Left ventricle myocardium superior (tissue), 1 donor: ENCODE measurements at regions not wholly inside any gene's neighbourhood (a gene's known extent, or its start where the extent isn't known, plus 50 kb on each side); places are given as distances from the start of the nearest gene placed in this dataset.
"Not testable (repeated sequence)": the region's sequence is repeated elsewhere in the genome, so short reads cannot be mapped to it uniquely, and the experiment has no call there.

Source experiments
- ATAC-seq: fragments of 200-7000 bp; cut with Tn5 transposase; one replicate; pipeline ENCODE4 v1.9.1; 2020; ENCODE audit warnings: mild to moderate bottlenecking, moderate library complexity
- DNase-seq: peaks from one replicate; pipeline ENCODE4 v3.0.0-alpha.2; 2020
- intact Hi-C: fragments of 100-400 bp; cut with micrococcal nuclease; formaldehyde crosslinking; loops from one replicate; pipeline ENCODE4 v1.11.0; 2022
- donor health status: DM: no; HTN: yes; CAD: no; lungs with severe emphysema.

GRCh38 chr11:97048481-97048880, 658.7 kb downstream of the JRKL start:
- intact Hi-C loops = no loop called here
- DNase-seq (no peak), ATAC-seq (no peak)

- DNase-seq (no peak), ATAC-seq (no peak)
- intact Hi-C loops = no loop called here
Measured at GRCh38 chr11:97060184-97060583, 670.4 kb downstream of the JRKL start.

- no peak for ATAC-seq
- intact Hi-C loops = no loop called here
Measured at GRCh38 chr11:97069160-97069559, 679.3 kb downstream of the JRKL start.

GRCh38 chr11:97072420-97072819, 682.6 kb downstream of the JRKL start:
- no peak for DNase-seq
- no peak for ATAC-seq
- intact Hi-C loops = no loop called here

More at GRCh38 chr11:97069160-97069559, 679.3 kb downstream of the JRKL start:
- DNase-seq = no peak

DNA sequence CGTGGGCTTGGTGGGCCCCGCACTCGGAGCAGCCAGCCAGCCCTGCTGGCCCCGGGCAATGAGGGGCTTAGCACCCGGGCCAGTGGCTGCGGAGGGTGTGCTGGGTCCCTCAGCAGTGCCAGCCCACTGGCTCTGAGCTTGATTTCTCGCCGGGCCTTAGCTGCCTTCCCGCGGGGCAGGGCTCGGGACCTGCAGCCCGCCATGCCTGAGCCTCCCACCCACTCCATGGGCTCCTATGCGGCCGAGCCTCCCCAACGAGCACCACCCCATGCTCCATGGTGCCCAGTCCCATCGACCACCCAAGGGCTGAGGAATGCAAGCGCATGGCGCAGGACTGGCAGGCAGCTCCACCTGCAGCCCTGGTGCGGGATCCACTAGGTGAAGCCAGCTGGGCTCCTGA, 686.9 kb downstream of the JRKL start:
- ATAC-seq, DNase-seq, intact Hi-C loops: not testable (repeated sequence)

DNA sequence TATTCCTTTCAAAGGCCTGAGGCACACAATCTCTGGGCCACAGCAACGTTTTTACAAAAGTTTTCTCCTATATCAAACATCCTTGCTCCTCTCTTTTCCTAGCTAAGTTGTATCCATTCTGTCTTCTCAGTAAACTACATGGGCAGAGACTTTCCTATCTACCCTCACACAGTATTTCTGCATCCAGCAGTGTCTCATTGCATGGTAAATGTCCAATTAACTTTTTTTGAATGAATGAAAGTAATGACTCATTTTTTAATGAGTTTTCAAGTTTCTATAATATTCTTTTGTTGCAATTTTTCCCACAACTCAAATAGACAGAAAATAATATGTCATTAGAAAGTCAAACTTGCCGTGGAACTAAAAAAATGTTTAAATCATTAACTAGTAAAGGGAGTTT, 688.6 kb downstream of the JRKL start:
- DNase-seq = no peak
- ATAC-seq = no peak
- intact Hi-C loops = no loop called here

DNA sequence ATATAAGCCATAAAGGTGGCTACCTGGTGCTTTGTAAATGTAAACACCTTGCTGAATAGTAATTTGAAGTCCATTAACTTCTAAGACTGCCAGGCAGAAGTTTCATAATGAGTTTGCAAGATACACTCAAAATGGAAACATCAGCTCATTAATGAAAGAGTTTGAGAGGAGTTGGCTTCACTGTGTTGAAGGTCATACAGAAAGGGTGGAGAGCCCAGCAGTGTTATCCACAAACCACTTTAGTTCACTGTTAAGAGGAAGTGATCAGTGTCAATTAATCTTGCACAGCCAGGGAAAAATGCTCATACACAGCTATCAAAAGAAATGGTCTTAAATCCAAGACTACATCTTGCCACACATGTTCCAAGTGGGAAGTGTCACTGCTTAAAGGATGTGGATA, 689.4 kb downstream of the JRKL start:
- no peak for DNase-seq
- intact Hi-C loops = no loop called here
- no peak for ATAC-seq

GRCh38 chr11:97087419-97087818, 697.6 kb downstream of the JRKL start:
- no peak for DNase-seq
- intact Hi-C loops = no loop called here
- ATAC-seq = no peak

DNA sequence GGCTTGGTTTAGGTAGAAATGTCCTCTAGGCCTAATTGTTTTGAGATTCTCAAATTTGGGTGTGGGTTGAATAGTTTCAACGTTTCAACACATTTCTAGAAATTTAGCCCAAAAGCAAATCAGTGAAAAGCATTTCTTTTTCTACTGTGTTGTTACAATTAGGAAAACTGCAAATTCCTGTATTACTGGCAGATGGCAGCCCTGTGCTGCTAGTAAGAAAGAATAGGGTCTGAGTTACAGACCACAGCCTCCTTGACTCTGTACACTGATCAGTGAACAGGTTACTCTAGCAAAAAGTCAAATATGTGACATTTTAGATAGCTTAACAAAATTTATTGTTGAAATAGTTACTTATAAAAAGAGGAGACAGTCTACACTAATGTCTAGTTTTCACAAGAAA, 703.0 kb downstream of the JRKL start:
- DNase-seq = no peak
- ATAC-seq = no peak
- intact Hi-C loops = no loop called here

GRCh38 chr11:97102180-97102579, 712.4 kb downstream of the JRKL start:
- intact Hi-C loops, DNase-seq, ATAC-seq: not testable (repeated sequence)

- intact Hi-C loops = no loop called here
- DNase-seq = no peak
- no peak for ATAC-seq
Measured at GRCh38 chr11:97107604-97108003, 717.8 kb downstream of the JRKL start.

DNA sequence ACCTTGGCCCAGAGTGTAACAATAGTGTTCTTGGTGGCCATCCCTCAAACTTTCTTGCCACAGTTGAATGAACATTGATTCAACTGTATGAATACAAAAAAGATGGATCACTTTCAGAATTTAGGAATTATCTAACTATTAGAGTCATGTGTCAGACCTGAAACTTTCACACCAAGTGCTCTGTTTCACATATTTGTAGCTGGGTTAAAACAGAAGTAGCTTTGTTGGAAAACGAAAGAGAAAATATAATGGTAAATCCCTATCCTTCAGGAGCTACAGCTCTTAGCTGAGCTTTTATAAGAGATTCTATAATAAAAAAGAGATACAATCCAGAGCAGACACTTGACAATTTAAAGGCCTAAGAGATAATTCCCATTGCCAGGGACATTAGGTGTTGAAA, 719.3 kb downstream of the JRKL start:
- intact Hi-C loops = no loop called here
- DNase-seq (no peak), ATAC-seq (no peak)

DNA sequence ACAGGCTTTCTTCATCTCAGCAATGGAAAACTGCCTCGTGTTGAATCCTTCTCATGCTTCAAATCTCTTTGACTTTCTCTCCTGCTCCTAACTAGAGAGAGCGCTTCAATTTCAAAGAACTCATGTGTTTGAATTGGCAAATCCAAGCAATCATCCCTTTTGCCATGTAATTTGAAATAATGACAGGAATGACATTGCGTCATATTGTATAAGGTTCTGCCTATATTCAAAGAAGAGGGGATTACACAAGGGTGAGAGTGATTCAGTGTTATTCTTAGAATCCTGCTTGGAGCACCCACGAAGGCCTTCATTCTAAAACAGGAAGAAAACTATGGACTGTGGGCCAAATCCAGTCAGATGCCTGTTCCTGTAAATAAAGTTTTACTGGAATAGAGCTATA, 720.6 kb downstream of the JRKL start:
- ATAC-seq (no peak), DNase-seq (no peak)
- intact Hi-C loops = no loop called here

- intact Hi-C loops = no loop called here
- no peak for ATAC-seq
- DNase-seq = no peak
Measured at GRCh38 chr11:97111559-97111958, 721.7 kb downstream of the JRKL start.

DNA sequence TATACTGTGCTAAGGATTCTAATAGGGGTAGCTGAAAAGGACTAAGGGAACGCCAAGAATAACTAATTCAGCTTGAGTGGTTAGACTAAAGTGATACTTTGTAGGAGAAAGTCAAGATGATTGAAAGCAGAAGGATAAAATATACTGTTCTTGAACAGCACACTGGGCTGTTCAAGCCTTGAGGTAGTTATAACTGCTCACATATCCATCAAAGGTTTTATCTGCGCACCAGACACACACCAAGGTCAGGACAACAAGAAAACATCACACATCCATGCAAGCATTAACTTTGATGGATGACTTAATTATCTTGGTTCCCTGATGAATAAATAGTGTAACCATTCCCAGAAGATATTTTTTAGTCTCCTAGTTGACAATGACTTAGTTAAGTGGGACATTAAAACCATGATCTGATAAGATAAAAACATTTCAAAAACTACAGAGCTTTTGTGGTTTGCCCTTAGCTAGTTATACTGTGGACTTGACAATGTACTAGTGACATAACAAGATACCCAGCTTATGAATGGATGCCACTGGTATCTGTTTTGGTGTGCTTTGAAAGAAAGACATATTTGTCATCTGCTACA, 728.9 kb downstream of the JRKL start:
- ATAC-seq (no peak), DNase-seq (no peak)
- intact Hi-C loops = no loop called here

GRCh38 chr11:97123237-97123636, 733.4 kb downstream of the JRKL start:
- ATAC-seq (no peak), DNase-seq (no peak)
- intact Hi-C loops = no loop called here

GRCh38 chr11:97136067-97136466, 746.3 kb downstream of the JRKL start:
- DNase-seq (no peak), ATAC-seq (no peak)
- intact Hi-C loops = no loop called here

- DNase-seq (no peak), ATAC-seq (no peak)
- intact Hi-C loops = no loop called here
Measured at GRCh38 chr11:97140885-97141494, 751.2 kb downstream of the JRKL start.

- no peak for ATAC-seq
Measured at GRCh38 chr11:97143463-97143862, 753.6 kb downstream of the JRKL start.

GRCh38 chr11:97149741-97150140, 759.9 kb downstream of the JRKL start:
- intact Hi-C loops = no loop called here
- DNase-seq (no peak), ATAC-seq (no peak)

More at GRCh38 chr11:97143463-97143862, 753.6 kb downstream of the JRKL start:
- intact Hi-C loops = no loop called here
- no peak for DNase-seq

DNA sequence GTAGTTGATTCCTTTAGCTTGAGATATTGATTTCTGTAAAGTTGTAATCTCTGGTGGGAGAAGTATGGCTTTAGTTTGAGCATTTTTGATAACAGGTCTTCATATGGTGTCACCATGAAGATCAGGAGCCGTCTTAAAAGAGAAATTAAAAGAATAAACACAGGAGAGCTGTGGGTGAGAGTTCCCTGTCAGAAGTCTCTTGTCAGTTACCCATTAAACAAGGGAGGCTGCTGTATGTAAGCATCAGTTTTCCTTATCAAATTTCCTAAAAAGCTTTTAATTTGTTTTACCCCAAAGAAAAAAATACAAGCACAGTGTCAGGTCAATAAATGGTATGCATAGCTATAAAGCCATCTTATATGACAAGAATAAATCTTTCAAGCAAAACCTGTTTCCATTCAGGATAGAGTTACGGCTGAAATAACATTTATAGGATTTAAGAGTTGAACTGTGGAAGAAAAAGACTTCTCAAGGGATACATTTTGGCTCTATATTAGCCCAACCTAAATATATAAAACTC, 767.5 kb downstream of the JRKL start:
- no peak for ATAC-seq
- DNase-seq = no peak
- intact Hi-C loops = no loop called here
